Immature natural killer cell (primary cell): ENCODE measurements at regions not wholly inside any gene's neighbourhood (a gene's known extent, or its start where the extent isn't known, plus 50 kb on each side); places are given as distances from the start of the nearest gene placed in this dataset.
A peak's percentile ranks its signal among the peaks of the same experiment; 100 is the strongest.

ENCODE experiments used
- DNase-seq, 3 donors: peaks; one replicate each; pipeline ENCODE4 v3.0.0; 2022; ENCODE audit warnings: mixed read lengths in 1 of 3
- H3K27ac Mint-ChIP-seq, 6 donors: one replicate each; pipeline ENCODE4 v1.8.0; 2020; ENCODE audit warnings: mixed read lengths in 6 of 6, mild to moderate bottlenecking in 5 of 6, inconsistent platforms in 4 of 6, moderate library complexity in 3 of 6
- H3K27me3 Mint-ChIP-seq, 3 donors: one replicate each; pipeline ENCODE4 v1.8.0; 2020 to 2021; ENCODE audit warnings: low read depth in 3 of 3, mild to moderate bottlenecking in 3 of 3, mixed read lengths in 3 of 3, moderate library complexity in 3 of 3, inconsistent platforms in 1 of 3
- H3K36me3 Mint-ChIP-seq, 3 donors: one replicate each; pipeline ENCODE4 v1.8.0; 2020; ENCODE audit warnings: mixed read lengths in 3 of 3, inconsistent platforms in 2 of 3, mild to moderate bottlenecking in 2 of 3
- H3K4me1 Mint-ChIP-seq, 2 donors: one replicate each; pipeline ENCODE4 v1.8.0; 2020; ENCODE audit warnings: inconsistent platforms in 2 of 2, mild to moderate bottlenecking in 2 of 2, mixed read lengths in 2 of 2, moderate library complexity in 1 of 2
- H3K4me3 Mint-ChIP-seq, 5 donors: one replicate each; pipeline ENCODE4 v1.8.0; 2020; ENCODE audit warnings: mild to moderate bottlenecking in 5 of 5, mixed read lengths in 5 of 5, inconsistent platforms in 3 of 5, moderate library complexity in 3 of 5
- H3K9me3 Mint-ChIP-seq, 6 donors: one replicate each; pipeline ENCODE4 v1.8.0; 2020; ENCODE audit warnings: mild to moderate bottlenecking in 6 of 6, mixed read lengths in 6 of 6, inconsistent platforms in 4 of 6, moderate library complexity in 3 of 6

GRCh38 chr3:30496066-30496966 is 110.1 kb upstream of the TGFBR2 start:
- Mint-ChIP-seq H3K27ac (no peak overlapping the region), H3K27me3 (peaks cover 0 to 4% (median 3%) of the 10 kb centered on the region in 3 donors), H3K4me1 (peaks cover 14 to 23% of the 10 kb centered on the region in 2 donors), H3K9me3 (peaks cover 0 to 1% (median 0%) of the 10 kb centered on the region in 6 donors), H3K36me3 (no peaks in the 10 kb centered on the region), H3K4me3 (no peak overlapping the region)
- no peak for DNase-seq

GRCh38 chr3:30498587-30498967 is 107.8 kb upstream of the TGFBR2 start:
- DNase-seq: no peak
- Mint-ChIP-seq H3K4me1 (peaks cover 14 to 23% of the 10 kb centered on the region in 2 donors), H3K9me3 (peaks cover 0 to 1% (median 0%) of the 10 kb centered on the region in 6 donors), H3K27ac (no peak overlapping the region), H3K27me3 (peaks cover 0 to 6% (median 3%) of the 10 kb centered on the region in 3 donors), H3K36me3 (no peaks in the 10 kb centered on the region), H3K4me3 (no peak overlapping the region)

- H3K9me3 Mint-ChIP-seq: no peaks in the 10 kb centered on the region
- H3K4me3 Mint-ChIP-seq: no peak overlapping the region
- H3K27me3 Mint-ChIP-seq: peaks cover 0 to 6% (median 0%) of the 10 kb centered on the region in 3 donors
- H3K27ac Mint-ChIP-seq: no peak overlapping the region
- peaks cover 8 to 14% of the 10 kb centered on the region in 2 donors for H3K4me1 Mint-ChIP-seq
- no peak for DNase-seq
- no peaks in the 10 kb centered on the region for H3K36me3 Mint-ChIP-seq
Measured at GRCh38 chr3:30500666-30501399, 105.6 kb upstream of the TGFBR2 start.

- Mint-ChIP-seq H3K4me1 (peaks cover 4 to 7% of the 10 kb centered on the region in 2 donors), H3K27me3 (peaks cover 0 to 6% (median 0%) of the 10 kb centered on the region in 3 donors), H3K9me3 (no peaks in the 10 kb centered on the region), H3K36me3 (no peaks in the 10 kb centered on the region), H3K27ac (no peak overlapping the region), H3K4me3 (no peak overlapping the region)
- DNase-seq: no peak
Measured at GRCh38 chr3:30501526-30501925, 104.9 kb upstream of the TGFBR2 start.

GRCh38 chr3:30502051-30502741 is 104.2 kb upstream of the TGFBR2 start:
- Mint-ChIP-seq H3K4me3 (no peak overlapping the region), H3K9me3 (no peaks in the 10 kb centered on the region), H3K36me3 (no peaks in the 10 kb centered on the region), H3K4me1 (peaks cover 0 to under 1% of the 10 kb centered on the region in 2 donors), H3K27me3 (peaks cover 0 to 6% (median 0%) of the 10 kb centered on the region in 3 donors), H3K27ac (peak overlapping the region in 1 of 6 donors; percentile 56)
- DNase-seq: no peak

- H3K4me3 Mint-ChIP-seq: no peak overlapping the region
- H3K9me3 Mint-ChIP-seq: no peaks in the 10 kb centered on the region
- DNase-seq: no peak
- peaks cover 0 to 6% (median 0%) of the 10 kb centered on the region in 3 donors for H3K27me3 Mint-ChIP-seq
- no peaks in the 10 kb centered on the region for H3K36me3 Mint-ChIP-seq
- no peak overlapping the region for H3K27ac Mint-ChIP-seq
- no peaks in the 10 kb centered on the region for H3K4me1 Mint-ChIP-seq
Measured at GRCh38 chr3:30502742-30503073, 103.7 kb upstream of the TGFBR2 start.

GRCh38 chr3:30503446-30503845 is 103.0 kb upstream of the TGFBR2 start:
- Mint-ChIP-seq H3K4me1 (no peaks in the 10 kb centered on the region), H3K4me3 (no peak overlapping the region), H3K27ac (no peak overlapping the region), H3K36me3 (no peaks in the 10 kb centered on the region), H3K27me3 (peaks cover 0 to 6% (median 0%) of the 10 kb centered on the region in 3 donors), H3K9me3 (no peaks in the 10 kb centered on the region)
- DNase-seq: no peak

GRCh38 chr3:30504939-30505338 is 101.5 kb upstream of the TGFBR2 start:
- Mint-ChIP-seq H3K27me3 (peaks cover 0 to 2% (median 0%) of the 10 kb centered on the region in 3 donors), H3K36me3 (no peaks in the 10 kb centered on the region), H3K4me1 (no peaks in the 10 kb centered on the region), H3K9me3 (no peaks in the 10 kb centered on the region), H3K27ac (no peak overlapping the region), H3K4me3 (no peak overlapping the region)
- no peak for DNase-seq

- H3K9me3 Mint-ChIP-seq: no peaks in the 10 kb centered on the region
- H3K27me3 Mint-ChIP-seq: peaks cover 0 to 2% (median 0%) of the 10 kb centered on the region in 3 donors
- no peak overlapping the region for H3K27ac Mint-ChIP-seq
Measured at GRCh38 chr3:30505866-30506520, 100.4 kb upstream of the TGFBR2 start.

GRCh38 chr3:30508339-30508738 is 98.1 kb upstream of the TGFBR2 start:
- peaks cover 0 to 2% (median 0%) of the 10 kb centered on the region in 3 donors for H3K27me3 Mint-ChIP-seq
- no peaks in the 10 kb centered on the region for H3K36me3 Mint-ChIP-seq
- no peak overlapping the region for H3K4me3 Mint-ChIP-seq
- no peak overlapping the region for H3K27ac Mint-ChIP-seq
- H3K4me1 Mint-ChIP-seq: no peaks in the 10 kb centered on the region
- no peak for DNase-seq
- no peaks in the 10 kb centered on the region for H3K9me3 Mint-ChIP-seq

More at GRCh38 chr3:30505866-30506520, 100.4 kb upstream of the TGFBR2 start:
- DNase-seq: no peak
- Mint-ChIP-seq H3K36me3 (no peaks in the 10 kb centered on the region), H3K4me3 (no peak overlapping the region), H3K4me1 (no peaks in the 10 kb centered on the region)

- Mint-ChIP-seq H3K4me1 (no peaks in the 10 kb centered on the region), H3K9me3 (no peaks in the 10 kb centered on the region), H3K4me3 (no peak overlapping the region), H3K27me3 (peaks cover 0 to 2% (median 0%) of the 10 kb centered on the region in 3 donors), H3K27ac (no peak overlapping the region), H3K36me3 (no peaks in the 10 kb centered on the region)
- no peak for DNase-seq
Measured at GRCh38 chr3:30510596-30510995, 95.8 kb upstream of the TGFBR2 start.

GRCh38 chr3:30511524-30512251 is 94.7 kb upstream of the TGFBR2 start:
- Mint-ChIP-seq H3K9me3 (no peaks in the 10 kb centered on the region), H3K4me3 (no peak overlapping the region), H3K27me3 (peaks cover 0 to 2% (median 0%) of the 10 kb centered on the region in 3 donors), H3K4me1 (no peaks in the 10 kb centered on the region), H3K36me3 (no peaks in the 10 kb centered on the region), H3K27ac (no peak overlapping the region)
- DNase-seq: no peak

GRCh38 chr3:30512576-30512975 is 93.8 kb upstream of the TGFBR2 start:
- Mint-ChIP-seq H3K4me1 (no peaks in the 10 kb centered on the region), H3K9me3 (no peaks in the 10 kb centered on the region), H3K27ac (no peak overlapping the region), H3K27me3 (peaks cover 0 to 2% (median 1%) of the 10 kb centered on the region in 3 donors), H3K36me3 (no peaks in the 10 kb centered on the region), H3K4me3 (no peak overlapping the region)
- DNase-seq: no peak
